H9 (cell line): ENCODE measurements at regions not wholly inside any gene's neighbourhood (a gene's known extent, or its start where the extent isn't known, plus 50 kb on each side); places are given as distances from the start of the nearest gene placed in this dataset.

Source experiments
- DNase-seq: peaks from one replicate; pipeline ENCODE4 v3.0.0-alpha.2; 2017
- H2AFZ ChIP-seq: one replicate; pipeline ENCODE4 v1.6.1; 2013; ENCODE audit warnings: mild to moderate bottlenecking, low read length, control low read depth, moderate library complexity
- H2AK5ac ChIP-seq: 2 replicates; pipeline ENCODE4 v1.6.1; 2013; ENCODE audit warnings: low read length, control low read depth, mixed read lengths; ENCODE audit not compliant: insufficient read length
- H2BK120ac ChIP-seq: one replicate; pipeline ENCODE4 v1.6.1; 2013; ENCODE audit warnings: low read depth, mild to moderate bottlenecking, low read length, control low read depth, inconsistent platforms; ENCODE audit not compliant: poor library complexity, severe bottlenecking
- H2BK12ac ChIP-seq: 2 replicates; pipeline ENCODE4 v1.6.1; 2013; ENCODE audit warnings: low read length, control low read depth, mixed read lengths, low read depth; ENCODE audit not compliant: insufficient read length
- H2BK15ac ChIP-seq: 2 replicates; pipeline ENCODE4 v1.6.1; 2013; ENCODE audit warnings: low read depth, low read length, control low read depth
- H2BK20ac ChIP-seq: one replicate; pipeline ENCODE4 v1.6.1; 2013; ENCODE audit warnings: low read depth, mild to moderate bottlenecking, low read length, control low read depth, inconsistent platforms; ENCODE audit not compliant: poor library complexity, severe bottlenecking
- H2BK5ac ChIP-seq: 2 replicates; pipeline ENCODE4 v1.6.1; 2013; ENCODE audit warnings: low read length, control low read depth, mixed read lengths; ENCODE audit not compliant: insufficient read length
- H3K14ac ChIP-seq: 2 replicates; pipeline ENCODE4 v1.6.1; 2013; ENCODE audit warnings: low read length, control low read depth; ENCODE audit not compliant: insufficient read depth
- H3K18ac ChIP-seq: 2 replicates; pipeline ENCODE4 v1.6.1; 2013; ENCODE audit warnings: low read depth, mild to moderate bottlenecking, mixed read lengths, low read length, control low read depth; ENCODE audit not compliant: insufficient read length
- H3K23ac ChIP-seq: 2 replicates; pipeline ENCODE4 v1.6.1; 2013; ENCODE audit warnings: low read length, control low read depth, mixed read lengths, low read depth; ENCODE audit not compliant: insufficient read length
- H3K23me2 ChIP-seq: 2 replicates; pipeline ENCODE4 v1.6.1; 2013; ENCODE audit warnings: low read depth, mild to moderate bottlenecking, mixed read lengths, low read length, control low read depth; ENCODE audit not compliant: insufficient read length, poor library complexity, severe bottlenecking
- H3K27ac ChIP-seq: 2 replicates; pipeline ENCODE4 v1.5.1; 2013; ENCODE audit warnings: low read length, control low read depth, mixed read lengths, low read depth; ENCODE audit not compliant: insufficient read length
- H3K27me3 ChIP-seq: 2 replicates; pipeline ENCODE4 v1.6.1; 2013; ENCODE audit warnings: low read length, control low read depth, inconsistent platforms; ENCODE audit not compliant: insufficient read depth
- H3K4ac ChIP-seq: 2 replicates; pipeline ENCODE4 v1.6.1; 2013; ENCODE audit warnings: low read depth, mild to moderate bottlenecking, control low read depth, inconsistent platforms, low read length, moderate library complexity
- H3K4me1 ChIP-seq: 2 replicates; pipeline ENCODE4 v1.6.1; 2013; ENCODE audit warnings: low read length, control low read depth, inconsistent platforms; ENCODE audit not compliant: insufficient read depth
- H3K4me2 ChIP-seq: 2 replicates; pipeline ENCODE4 v1.6.1; 2013; ENCODE audit warnings: low read length, control low read depth, mixed read lengths; ENCODE audit not compliant: insufficient read length, insufficient read depth
- H3K56ac ChIP-seq: 2 replicates; pipeline ENCODE4 v1.6.1; 2013; ENCODE audit warnings: low read depth, mild to moderate bottlenecking, mixed read lengths, low read length, control low read depth; ENCODE audit not compliant: insufficient read length
- H3K79me1 ChIP-seq: 2 replicates; pipeline ENCODE4 v1.6.1; 2013; ENCODE audit warnings: low read depth, mild to moderate bottlenecking, moderate library complexity, low read length, control low read depth, inconsistent platforms; ENCODE audit not compliant: insufficient read depth, poor library complexity, severe bottlenecking
- H3K79me2 ChIP-seq: 2 replicates; pipeline ENCODE4 v1.6.1; 2013; ENCODE audit warnings: low read length, control low read depth, inconsistent platforms; ENCODE audit not compliant: insufficient read depth
- H3K9ac ChIP-seq: 2 replicates; pipeline ENCODE4 v1.6.1; 2013; ENCODE audit warnings: low read length, control low read depth, mixed read lengths; ENCODE audit not compliant: insufficient read length; ENCODE audit errors: extremely low read depth
- H3K9me3 ChIP-seq: one replicate; pipeline ENCODE4 v1.6.1; 2013; ENCODE audit warnings: low read depth, low read length, inconsistent platforms; ENCODE audit not compliant: control insufficient read depth
- H3T11ph ChIP-seq: one replicate; pipeline ENCODE4 v1.6.1; 2013; ENCODE audit warnings: mild to moderate bottlenecking, low read length, control low read depth, inconsistent platforms
- H4K20me1 ChIP-seq: one replicate; pipeline ENCODE4 v1.6.1; 2013; ENCODE audit not compliant: control insufficient read depth, insufficient read length, insufficient read depth
- H4K5ac ChIP-seq: 2 replicates; pipeline ENCODE4 v1.6.1; 2013; ENCODE audit warnings: low read depth, mild to moderate bottlenecking, mixed read lengths, low read length, control low read depth; ENCODE audit not compliant: insufficient read length
- H4K8ac ChIP-seq: replicated peaks from 2 replicates; pipeline ENCODE4 v1.6.1; 2013; ENCODE audit warnings: low read length, control low read depth, mixed read lengths, low read depth; ENCODE audit not compliant: insufficient read length
- H4K91ac ChIP-seq: 2 replicates; pipeline ENCODE4 v1.6.1; 2013; ENCODE audit warnings: low read depth, mild to moderate bottlenecking, moderate library complexity, mixed read lengths, low read length, control low read depth; ENCODE audit not compliant: insufficient read length
- H3K27ac Mint-ChIP-seq, 3 experiments: 2 replicates in 2 of 3; 3 replicates in 1 of 3; pipeline ENCODE4 v1.8.0; 2020 to 2021; ENCODE audit warnings: mixed read lengths in 3 of 3, mild to moderate bottlenecking in 1 of 3, moderate library complexity in 1 of 3
- H3K27me3 Mint-ChIP-seq: 2 replicates; pipeline ENCODE4 v1.8.0; 2021; ENCODE audit warnings: low read depth, mild to moderate bottlenecking, moderate library complexity, mixed read lengths
- H3K36me3 Mint-ChIP-seq, 3 experiments: 2 replicates in 2 of 3; 3 replicates in 1 of 3; pipeline ENCODE4 v1.8.0; 2020 to 2021; ENCODE audit warnings: low read depth in 3 of 3, mixed read lengths in 3 of 3; ENCODE audit not compliant: insufficient read depth in 1 of 3
- H3K4me1 Mint-ChIP-seq, 2 experiments: 2 replicates each; pipeline ENCODE4 v1.8.0; 2020; ENCODE audit warnings: mixed read lengths in 2 of 2
- H3K4me3 Mint-ChIP-seq, 2 experiments: 2 replicates in 1 of 2; 3 replicates in 1 of 2; pipeline ENCODE4 v1.8.0; 2020 to 2021; ENCODE audit warnings: mild to moderate bottlenecking in 2 of 2, mixed read lengths in 2 of 2, moderate library complexity in 1 of 2
- H3K9me3 Mint-ChIP-seq, 2 experiments: 2 replicates in 1 of 2; 3 replicates in 1 of 2; pipeline ENCODE4 v1.8.0; 2020; ENCODE audit warnings: mild to moderate bottlenecking in 2 of 2, mixed read lengths in 2 of 2, moderate library complexity in 1 of 2
- WGBS: extraction: QIAGEN DNeasy Blood & Tissue Kit; methylation state at CpG from one replicate; pipeline ENCODE4 v1.1.7; 2013; ENCODE audit warnings: missing lambda C conversion rate, low lambda C conversion rate, mixed read lengths; ENCODE audit not compliant: insufficient read length; ENCODE audit errors: extremely low coverage; 5-methylcytosine and 5-hydroxymethylcytosine counted together
- TF ChIP-seq, protein P1 (sequence below): fragments of 200-600 bp; sonication (generic); conservative IDR thresholded peaks from 3 replicates; pipeline ENCODE4 v1.8.0; 2021; ENCODE audit warnings: antibody characterized with exemption, mild to moderate bottlenecking

GRCh38 chr20:24792641-24793495 is 156.2 kb upstream of the CST7 start:
- no peak for DNase-seq
- Histone ChIP-seq H3K27me3 (no peaks in the 10 kb centered on the region), H2BK15ac (no peak overlapping the region), H3K4me1 (no peaks in the 10 kb centered on the region), H2AK5ac (no peak overlapping the region), H3K9ac (no peak overlapping the region), H3K4ac (no peak overlapping the region), H3K18ac (no peak overlapping the region), H2BK12ac (no peak overlapping the region), H3K79me2 (no peaks in the 10 kb centered on the region), H3K4me2 (no peak overlapping the region), H4K8ac (no peak overlapping the region), H2BK120ac (no peak overlapping the region), H3K14ac (no peak overlapping the region), H3K56ac (no peak overlapping the region), H3K79me1 (no peaks in the 10 kb centered on the region), H4K20me1 (no peaks in the 10 kb centered on the region), H2AFZ (no peak overlapping the region), H4K91ac (no peak overlapping the region), H3T11ph (no peak overlapping the region), H3K9me3 (no peaks in the 10 kb centered on the region), H3K23me2 (no peaks in the 10 kb centered on the region), H3K23ac (no peak overlapping the region), H3K27ac (no peak overlapping the region), H4K5ac (no peak overlapping the region), H2BK20ac (no peak overlapping the region), H2BK5ac (no peak overlapping the region)
- Mint-ChIP-seq H3K9me3 (no peaks in the 10 kb centered on the region; a peak in 1 of 5 replicates), H3K4me3 (no peak overlapping the region), H3K4me1 (peaks cover 13 to 15% of the 10 kb centered on the region in 2 experiments), H3K27ac (peak overlapping the region in 1 of 3 experiments; percentile 72; a peak in 1 of 7 replicates), H3K27me3 (peaks cover 7% of the 10 kb centered on the region), H3K36me3 (no peaks in the 10 kb centered on the region; a peak in 1 of 7 replicates)
- no CpG with 5 or more reads among the region's 24 CpGs for WGBS
- TF ChIP-seq, protein P1, sequence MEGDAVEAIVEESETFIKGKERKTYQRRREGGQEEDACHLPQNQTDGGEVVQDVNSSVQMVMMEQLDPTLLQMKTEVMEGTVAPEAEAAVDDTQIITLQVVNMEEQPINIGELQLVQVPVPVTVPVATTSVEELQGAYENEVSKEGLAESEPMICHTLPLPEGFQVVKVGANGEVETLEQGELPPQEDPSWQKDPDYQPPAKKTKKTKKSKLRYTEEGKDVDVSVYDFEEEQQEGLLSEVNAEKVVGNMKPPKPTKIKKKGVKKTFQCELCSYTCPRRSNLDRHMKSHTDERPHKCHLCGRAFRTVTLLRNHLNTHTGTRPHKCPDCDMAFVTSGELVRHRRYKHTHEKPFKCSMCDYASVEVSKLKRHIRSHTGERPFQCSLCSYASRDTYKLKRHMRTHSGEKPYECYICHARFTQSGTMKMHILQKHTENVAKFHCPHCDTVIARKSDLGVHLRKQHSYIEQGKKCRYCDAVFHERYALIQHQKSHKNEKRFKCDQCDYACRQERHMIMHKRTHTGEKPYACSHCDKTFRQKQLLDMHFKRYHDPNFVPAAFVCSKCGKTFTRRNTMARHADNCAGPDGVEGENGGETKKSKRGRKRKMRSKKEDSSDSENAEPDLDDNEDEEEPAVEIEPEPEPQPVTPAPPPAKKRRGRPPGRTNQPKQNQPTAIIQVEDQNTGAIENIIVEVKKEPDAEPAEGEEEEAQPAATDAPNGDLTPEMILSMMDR: no peak
